ENCODE measurements at regions not wholly inside any gene's neighbourhood (a gene's known extent, or its start where the extent isn't known, plus 50 kb on each side); places are given as distances from the start of the nearest gene placed in this dataset.

- Histone ChIP-seq H3K9ac (ENCODE audit: low read depth in 1 of 2, low read length in 2 of 2) (no peak overlapping the region), H3K27ac (ENCODE audit: low read depth in 2 of 2, low read length in 2 of 2) (no peak overlapping the region), H3K9me3 (ENCODE audit: control insufficient read depth in 2 of 2, low read length in 2 of 2) (no peaks in the 10 kb centered on the region), H3K27me3 (ENCODE audit: control insufficient read depth in 2 of 2, insufficient read depth in 2 of 2, low read length in 2 of 2) (no peaks in the 10 kb centered on the region), H3K36me3 (ENCODE audit: control insufficient read depth in 2 of 2, insufficient read depth in 2 of 2, low read length in 2 of 2) (no peaks in the 10 kb centered on the region), H3K4me3 (ENCODE audit: low read length in 2 of 2) (no peak overlapping the region), H3K4me1 (ENCODE audit: control insufficient read depth in 2 of 2, insufficient read depth in 2 of 2, low read length in 2 of 2) (no peaks in the 10 kb centered on the region)
These were observed 308.5 kb upstream of the ARRDC3 start for GRCh38 chr5:91691592-91691991.

- no peaks in the 10 kb centered on the region for H3K36me3 ChIP-seq (ENCODE audit: control insufficient read depth in 2 of 2, insufficient read depth in 2 of 2, low read length in 2 of 2)
These were observed 307.8 kb upstream of the ARRDC3 start for GRCh38 chr5:91690921-91691320.

DNA sequence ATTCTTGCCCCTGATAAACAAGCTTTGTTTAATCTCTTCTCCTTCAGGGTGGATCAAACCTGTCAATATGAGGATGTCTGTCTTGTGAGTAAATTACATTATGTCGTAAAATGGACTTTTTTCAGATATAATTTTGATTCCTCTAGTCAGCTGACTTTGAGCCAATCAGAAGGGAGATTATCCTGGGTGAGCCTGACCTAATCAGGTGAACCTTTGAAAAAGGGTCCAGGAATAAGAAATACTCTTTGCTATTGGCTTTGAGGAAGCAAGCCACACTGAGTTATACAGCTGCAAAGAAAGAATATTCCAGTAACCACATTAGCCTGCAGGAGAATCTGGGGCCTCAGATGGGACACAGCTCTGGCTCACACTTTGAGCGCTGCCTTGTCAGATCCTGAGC is 304.3 kb upstream of the ARRDC3 start:
- Histone ChIP-seq H3K27me3 (ENCODE audit: control insufficient read depth in 2 of 2, insufficient read depth in 2 of 2, low read length in 2 of 2) (no peaks in the 10 kb centered on the region), H3K9ac (ENCODE audit: low read depth in 1 of 2, low read length in 2 of 2) (no peak overlapping the region), H3K4me1 (ENCODE audit: control insufficient read depth in 2 of 2, insufficient read depth in 2 of 2, low read length in 2 of 2) (no peaks in the 10 kb centered on the region), H3K4me3 (ENCODE audit: low read length in 2 of 2) (no peak overlapping the region), H3K36me3 (ENCODE audit: control insufficient read depth in 2 of 2, insufficient read depth in 2 of 2, low read length in 2 of 2) (no peaks in the 10 kb centered on the region), H3K27ac (ENCODE audit: low read depth in 2 of 2, low read length in 2 of 2) (no peak overlapping the region), H3K9me3 (ENCODE audit: control insufficient read depth in 2 of 2, low read length in 2 of 2) (no peaks in the 10 kb centered on the region)

More at GRCh38 chr5:91690921-91691320, 307.8 kb upstream of the ARRDC3 start:
- no peaks in the 10 kb centered on the region for H3K9me3 ChIP-seq (ENCODE audit: control insufficient read depth in 2 of 2, low read length in 2 of 2)
- no peak overlapping the region for H3K27ac ChIP-seq (ENCODE audit: low read depth in 2 of 2, low read length in 2 of 2)
- no peaks in the 10 kb centered on the region for H3K4me1 ChIP-seq (ENCODE audit: control insufficient read depth in 2 of 2, insufficient read depth in 2 of 2, low read length in 2 of 2)
- H3K9ac ChIP-seq (ENCODE audit: low read depth in 1 of 2, low read length in 2 of 2): no peak overlapping the region
- no peaks in the 10 kb centered on the region for H3K27me3 ChIP-seq (ENCODE audit: control insufficient read depth in 2 of 2, insufficient read depth in 2 of 2, low read length in 2 of 2)
- H3K4me3 ChIP-seq (ENCODE audit: low read length in 2 of 2): no peak overlapping the region

- Histone ChIP-seq H3K27ac (ENCODE audit: low read depth in 2 of 2, low read length in 2 of 2) (no peak overlapping the region), H3K4me3 (ENCODE audit: low read length in 2 of 2) (no peak overlapping the region), H3K9ac (ENCODE audit: low read depth in 1 of 2, low read length in 2 of 2) (no peak overlapping the region), H3K9me3 (ENCODE audit: control insufficient read depth in 2 of 2, low read length in 2 of 2) (no peaks in the 10 kb centered on the region), H3K4me1 (ENCODE audit: control insufficient read depth in 2 of 2, insufficient read depth in 2 of 2, low read length in 2 of 2) (no peaks in the 10 kb centered on the region), H3K36me3 (ENCODE audit: control insufficient read depth in 2 of 2, insufficient read depth in 2 of 2, low read length in 2 of 2) (no peaks in the 10 kb centered on the region), H3K27me3 (ENCODE audit: control insufficient read depth in 2 of 2, insufficient read depth in 2 of 2, low read length in 2 of 2) (no peaks in the 10 kb centered on the region)
These were observed 301.5 kb upstream of the ARRDC3 start for GRCh38 chr5:91684625-91685024.

DNA sequence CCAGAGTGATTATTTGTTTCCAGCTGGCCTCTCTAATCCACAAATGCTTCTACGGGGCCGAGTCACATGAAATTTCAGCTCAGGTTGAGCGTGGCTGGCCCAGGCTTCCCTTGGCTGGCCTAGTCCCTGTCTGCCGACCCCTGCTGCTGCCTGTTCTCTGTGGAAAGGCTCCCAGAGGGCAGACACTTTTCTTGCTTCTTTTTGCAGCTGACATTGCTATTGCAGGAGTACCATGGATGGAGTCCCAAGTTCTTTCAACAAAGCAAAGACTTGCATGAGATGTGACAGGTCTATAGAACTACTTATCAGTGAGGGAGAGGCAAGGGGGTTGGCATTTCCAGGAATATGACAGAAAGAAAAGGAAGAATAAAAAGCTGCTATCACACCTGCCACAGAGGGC is 287.4 kb upstream of the ARRDC3 start:
- Histone ChIP-seq H3K4me1 (ENCODE audit: control insufficient read depth in 2 of 2, insufficient read depth in 2 of 2, low read length in 2 of 2) (no peaks in the 10 kb centered on the region), H3K9me3 (ENCODE audit: control insufficient read depth in 2 of 2, low read length in 2 of 2) (no peaks in the 10 kb centered on the region), H3K9ac (ENCODE audit: low read depth in 1 of 2, low read length in 2 of 2) (no peak overlapping the region), H3K36me3 (ENCODE audit: control insufficient read depth in 2 of 2, insufficient read depth in 2 of 2, low read length in 2 of 2) (no peaks in the 10 kb centered on the region), H3K27me3 (ENCODE audit: control insufficient read depth in 2 of 2, insufficient read depth in 2 of 2, low read length in 2 of 2) (no peaks in the 10 kb centered on the region), H3K27ac (ENCODE audit: low read depth in 2 of 2, low read length in 2 of 2) (no peak overlapping the region), H3K4me3 (ENCODE audit: low read length in 2 of 2) (no peak overlapping the region)

DNA sequence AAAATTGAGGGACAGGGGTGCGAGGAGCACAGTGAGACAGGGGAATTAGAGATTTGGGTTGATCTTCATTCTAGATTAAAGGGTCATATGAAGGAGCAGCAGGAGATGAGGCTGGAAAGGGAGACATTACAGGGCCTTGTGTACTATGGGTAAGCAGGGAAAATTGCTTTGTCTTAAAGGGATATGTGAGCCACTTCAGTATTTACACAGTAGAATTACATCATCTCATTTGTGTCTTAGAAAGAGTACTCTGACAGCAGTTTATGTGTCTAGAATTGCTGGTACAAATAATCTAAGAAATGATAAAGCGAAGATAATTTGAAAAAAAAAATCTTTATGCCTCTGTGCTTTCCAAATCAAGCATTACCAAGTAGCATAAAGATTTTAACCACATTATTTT is 287.0 kb upstream of the ARRDC3 start:
- no peaks in the 10 kb centered on the region for H3K27me3 ChIP-seq (ENCODE audit: control insufficient read depth in 2 of 2, insufficient read depth in 2 of 2, low read length in 2 of 2)
- H3K9ac ChIP-seq (ENCODE audit: low read depth in 1 of 2, low read length in 2 of 2): no peak overlapping the region
- no peak overlapping the region for H3K4me3 ChIP-seq (ENCODE audit: low read length in 2 of 2)
- no peak overlapping the region for H3K27ac ChIP-seq (ENCODE audit: low read depth in 2 of 2, low read length in 2 of 2)
- H3K9me3 ChIP-seq (ENCODE audit: control insufficient read depth in 2 of 2, low read length in 2 of 2): no peaks in the 10 kb centered on the region
- no peaks in the 10 kb centered on the region for H3K36me3 ChIP-seq (ENCODE audit: control insufficient read depth in 2 of 2, insufficient read depth in 2 of 2, low read length in 2 of 2)
- H3K4me1 ChIP-seq (ENCODE audit: control insufficient read depth in 2 of 2, insufficient read depth in 2 of 2, low read length in 2 of 2): no peaks in the 10 kb centered on the region

DNA sequence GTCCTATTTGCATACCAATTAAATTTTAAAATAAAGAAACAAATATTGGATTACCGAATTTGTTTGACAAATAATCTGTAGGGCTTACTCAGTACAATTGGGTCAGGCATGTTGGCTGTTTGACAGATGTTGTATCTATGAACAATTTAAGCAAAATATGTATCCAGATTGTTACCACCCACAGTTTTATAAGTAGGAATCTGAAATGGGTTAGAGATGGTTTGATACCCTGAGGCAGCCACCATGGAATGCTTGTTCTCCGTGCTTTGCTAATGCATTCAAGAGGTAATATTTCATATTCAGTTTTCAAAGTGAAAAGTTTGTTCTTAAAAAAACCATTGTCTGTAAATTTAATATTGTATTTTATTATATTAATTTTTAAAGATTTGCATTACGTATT is 285.1 kb upstream of the ARRDC3 start:
- Histone ChIP-seq H3K36me3 (ENCODE audit: control insufficient read depth in 2 of 2, insufficient read depth in 2 of 2, low read length in 2 of 2) (no peaks in the 10 kb centered on the region), H3K9me3 (ENCODE audit: control insufficient read depth in 2 of 2, low read length in 2 of 2) (no peaks in the 10 kb centered on the region), H3K4me1 (ENCODE audit: control insufficient read depth in 2 of 2, insufficient read depth in 2 of 2, low read length in 2 of 2) (no peaks in the 10 kb centered on the region), H3K4me3 (ENCODE audit: low read length in 2 of 2) (no peak overlapping the region), H3K9ac (ENCODE audit: low read depth in 1 of 2, low read length in 2 of 2) (no peak overlapping the region), H3K27ac (ENCODE audit: low read depth in 2 of 2, low read length in 2 of 2) (no peak overlapping the region), H3K27me3 (ENCODE audit: control insufficient read depth in 2 of 2, insufficient read depth in 2 of 2, low read length in 2 of 2) (no peaks in the 10 kb centered on the region)

DNA sequence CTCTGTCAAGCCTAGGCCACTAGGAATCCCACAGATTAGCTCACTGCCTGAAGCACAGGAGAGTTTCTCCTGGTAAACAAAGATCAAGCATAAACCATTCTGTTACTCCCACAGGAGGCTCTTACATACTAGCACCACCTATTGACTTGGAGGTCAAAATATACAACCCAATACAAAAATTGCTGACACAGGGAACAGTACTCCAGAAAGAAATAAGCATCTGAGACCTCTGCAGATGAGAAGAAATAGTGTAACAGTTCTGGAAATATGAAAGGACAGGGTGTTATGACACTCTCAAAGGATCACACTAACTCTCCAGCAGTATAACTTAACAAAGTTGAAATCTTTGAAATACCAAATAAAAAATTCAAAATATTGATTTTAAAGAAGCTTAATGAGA is 269.6 kb upstream of the ARRDC3 start:
- no peaks in the 10 kb centered on the region for H3K27me3 ChIP-seq (ENCODE audit: control insufficient read depth in 2 of 2, insufficient read depth in 2 of 2, low read length in 2 of 2)
- H3K9ac ChIP-seq (ENCODE audit: low read depth in 1 of 2, low read length in 2 of 2): no peak overlapping the region
- no peaks in the 10 kb centered on the region for H3K36me3 ChIP-seq (ENCODE audit: control insufficient read depth in 2 of 2, insufficient read depth in 2 of 2, low read length in 2 of 2)
- H3K9me3 ChIP-seq (ENCODE audit: control insufficient read depth in 2 of 2, low read length in 2 of 2): peaks cover 0 to 2% of the 10 kb centered on the region in 2 donors
- H3K4me1 ChIP-seq (ENCODE audit: control insufficient read depth in 2 of 2, insufficient read depth in 2 of 2, low read length in 2 of 2): no peaks in the 10 kb centered on the region
- no peak overlapping the region for H3K4me3 ChIP-seq (ENCODE audit: low read length in 2 of 2)
- no peak overlapping the region for H3K27ac ChIP-seq (ENCODE audit: low read depth in 2 of 2, low read length in 2 of 2)

- H3K27me3 ChIP-seq (ENCODE audit: control insufficient read depth in 2 of 2, insufficient read depth in 2 of 2, low read length in 2 of 2): no peaks in the 10 kb centered on the region
- no peak overlapping the region for H3K27ac ChIP-seq (ENCODE audit: low read depth in 2 of 2, low read length in 2 of 2)
- H3K9me3 ChIP-seq (ENCODE audit: control insufficient read depth in 2 of 2, low read length in 2 of 2): peaks cover 0 to 2% of the 10 kb centered on the region in 2 donors
- no peaks in the 10 kb centered on the region for H3K36me3 ChIP-seq (ENCODE audit: control insufficient read depth in 2 of 2, insufficient read depth in 2 of 2, low read length in 2 of 2)
- no peaks in the 10 kb centered on the region for H3K4me1 ChIP-seq (ENCODE audit: control insufficient read depth in 2 of 2, insufficient read depth in 2 of 2, low read length in 2 of 2)
- H3K9ac ChIP-seq (ENCODE audit: low read depth in 1 of 2, low read length in 2 of 2): no peak overlapping the region
- no peak overlapping the region for H3K4me3 ChIP-seq (ENCODE audit: low read length in 2 of 2)
These were observed 268.6 kb upstream of the ARRDC3 start for GRCh38 chr5:91651704-91652103.

- H3K27ac ChIP-seq (ENCODE audit: low read depth in 2 of 2, low read length in 2 of 2): no peak overlapping the region
These were observed 262.2 kb upstream of the ARRDC3 start for GRCh38 chr5:91645347-91645746.

GRCh38 chr5:91643797-91644196 is 260.7 kb upstream of the ARRDC3 start:
- no peaks in the 10 kb centered on the region for H3K36me3 ChIP-seq (ENCODE audit: control insufficient read depth in 2 of 2, insufficient read depth in 2 of 2, low read length in 2 of 2)
- no peak overlapping the region for H3K9ac ChIP-seq (ENCODE audit: low read depth in 1 of 2, low read length in 2 of 2)
- H3K4me1 ChIP-seq (ENCODE audit: control insufficient read depth in 2 of 2, insufficient read depth in 2 of 2, low read length in 2 of 2): no peaks in the 10 kb centered on the region
- H3K9me3 ChIP-seq (ENCODE audit: control insufficient read depth in 2 of 2, low read length in 2 of 2): no peaks in the 10 kb centered on the region
- no peak overlapping the region for H3K4me3 ChIP-seq (ENCODE audit: low read length in 2 of 2)
- no peak overlapping the region for H3K27ac ChIP-seq (ENCODE audit: low read depth in 2 of 2, low read length in 2 of 2)
- H3K27me3 ChIP-seq (ENCODE audit: control insufficient read depth in 2 of 2, insufficient read depth in 2 of 2, low read length in 2 of 2): no peaks in the 10 kb centered on the region

More at GRCh38 chr5:91645347-91645746, 262.2 kb upstream of the ARRDC3 start:
- Histone ChIP-seq H3K4me1 (ENCODE audit: control insufficient read depth in 2 of 2, insufficient read depth in 2 of 2, low read length in 2 of 2) (no peaks in the 10 kb centered on the region), H3K4me3 (ENCODE audit: low read length in 2 of 2) (no peak overlapping the region), H3K27me3 (ENCODE audit: control insufficient read depth in 2 of 2, insufficient read depth in 2 of 2, low read length in 2 of 2) (no peaks in the 10 kb centered on the region), H3K9ac (ENCODE audit: low read depth in 1 of 2, low read length in 2 of 2) (no peak overlapping the region), H3K36me3 (ENCODE audit: control insufficient read depth in 2 of 2, insufficient read depth in 2 of 2, low read length in 2 of 2) (no peaks in the 10 kb centered on the region), H3K9me3 (ENCODE audit: control insufficient read depth in 2 of 2, low read length in 2 of 2) (no peaks in the 10 kb centered on the region)

Measured in mucosa of rectum (tissue), 2 donors.